AG09309 (cell line): ENCODE measurements at regions not wholly inside any gene's neighbourhood (a gene's known extent, or its start where the extent isn't known, plus 50 kb on each side); places are given as distances from the start of the nearest gene placed in this dataset.
"Not testable (repeated sequence)": the region's sequence is repeated elsewhere in the genome, so short reads cannot be mapped to it uniquely, and the experiment has no call there.

Experiments used
- DNase-seq: peaks from one replicate; pipeline ENCODE4 v3.0.0-alpha.2; 2010; ENCODE audit warnings: low read depth
- H3K4me3 ChIP-seq: 2 replicates; pipeline ENCODE4 v1.5.1; 2011; ENCODE audit warnings: mild to moderate bottlenecking, low read depth, low read length, moderate library complexity; ENCODE audit not compliant: control insufficient read depth
- TF ChIP-seq, protein P1 (sequence below): IDR thresholded peaks from 2 replicates; pipeline ENCODE4 v1.5.1; 2011; ENCODE audit warnings: mild to moderate bottlenecking, low read depth, low read length, inconsistent platforms; ENCODE audit not compliant: insufficient read depth, control insufficient read depth; ENCODE audit errors: missing control alignments

DNA sequence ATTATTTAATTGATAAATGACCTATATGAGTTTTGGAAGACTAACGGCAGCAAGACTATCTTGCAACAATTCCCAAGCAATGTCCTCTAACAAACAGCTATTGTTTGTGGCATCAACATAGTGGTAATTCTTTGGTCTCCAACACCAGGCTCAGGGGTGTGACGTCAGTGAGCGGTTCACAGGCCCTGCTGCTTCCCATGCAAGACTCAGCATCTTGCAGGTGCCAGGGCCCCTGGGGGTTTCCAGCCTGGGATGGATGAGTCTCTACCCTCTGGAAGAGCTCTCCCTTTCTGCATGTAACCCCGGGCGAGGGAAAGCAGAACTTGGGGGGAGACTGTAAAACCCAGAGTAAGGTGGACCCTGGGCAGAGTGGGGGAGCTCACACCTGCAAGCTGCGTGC, 164.7 kb downstream of the ACTR3B start:
- no peak overlapping the region for H3K4me3 ChIP-seq
- TF ChIP-seq, protein P1, sequence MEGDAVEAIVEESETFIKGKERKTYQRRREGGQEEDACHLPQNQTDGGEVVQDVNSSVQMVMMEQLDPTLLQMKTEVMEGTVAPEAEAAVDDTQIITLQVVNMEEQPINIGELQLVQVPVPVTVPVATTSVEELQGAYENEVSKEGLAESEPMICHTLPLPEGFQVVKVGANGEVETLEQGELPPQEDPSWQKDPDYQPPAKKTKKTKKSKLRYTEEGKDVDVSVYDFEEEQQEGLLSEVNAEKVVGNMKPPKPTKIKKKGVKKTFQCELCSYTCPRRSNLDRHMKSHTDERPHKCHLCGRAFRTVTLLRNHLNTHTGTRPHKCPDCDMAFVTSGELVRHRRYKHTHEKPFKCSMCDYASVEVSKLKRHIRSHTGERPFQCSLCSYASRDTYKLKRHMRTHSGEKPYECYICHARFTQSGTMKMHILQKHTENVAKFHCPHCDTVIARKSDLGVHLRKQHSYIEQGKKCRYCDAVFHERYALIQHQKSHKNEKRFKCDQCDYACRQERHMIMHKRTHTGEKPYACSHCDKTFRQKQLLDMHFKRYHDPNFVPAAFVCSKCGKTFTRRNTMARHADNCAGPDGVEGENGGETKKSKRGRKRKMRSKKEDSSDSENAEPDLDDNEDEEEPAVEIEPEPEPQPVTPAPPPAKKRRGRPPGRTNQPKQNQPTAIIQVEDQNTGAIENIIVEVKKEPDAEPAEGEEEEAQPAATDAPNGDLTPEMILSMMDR, result no peak
- DNase-seq, result no peak

DNA sequence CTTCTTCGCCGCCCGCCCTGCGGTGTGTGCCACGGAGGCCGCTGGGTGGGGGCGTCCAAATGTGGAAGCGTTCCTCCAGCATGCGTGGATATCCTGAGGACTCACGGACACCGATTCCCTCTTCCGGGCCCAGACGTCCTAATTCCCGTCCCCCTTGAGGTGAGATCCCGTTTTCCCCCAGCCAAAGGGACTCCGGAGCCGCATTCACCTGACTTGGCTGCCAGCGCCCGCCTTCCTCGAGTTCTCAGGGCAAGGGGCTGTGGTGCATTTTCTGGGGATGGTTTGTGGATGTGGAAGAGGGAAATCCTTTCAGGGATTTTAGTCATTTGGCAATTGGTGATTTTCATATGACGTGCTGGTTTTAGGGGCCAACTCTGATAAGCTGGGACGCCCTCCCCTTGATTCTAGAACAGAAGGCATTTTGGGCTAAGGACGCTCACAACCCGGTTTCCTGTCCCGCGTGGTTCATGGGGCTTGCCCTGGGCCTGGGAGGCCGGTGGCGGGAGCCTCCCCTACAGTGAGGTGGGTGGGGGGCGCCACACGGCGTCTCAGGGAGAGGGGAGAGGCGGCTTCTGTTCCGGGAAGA, 165.4 kb downstream of the ACTR3B start:
- TF ChIP-seq, protein P1, result no peak
- DNase-seq, result no peak
- no peak overlapping the region for H3K4me3 ChIP-seq

GRCh38 chr7:152925412-152926147, 166.0 kb downstream of the ACTR3B start:
- TF ChIP-seq, protein P1, result no peak
- H3K4me3 ChIP-seq, result no peak overlapping the region
- no peak for DNase-seq

- no peak overlapping the region for H3K4me3 ChIP-seq
- no peak for DNase-seq
- TF ChIP-seq, protein P1, result no peak
These were observed 172.1 kb downstream of the ACTR3B start for GRCh38 chr7:152931633-152932032.

DNA sequence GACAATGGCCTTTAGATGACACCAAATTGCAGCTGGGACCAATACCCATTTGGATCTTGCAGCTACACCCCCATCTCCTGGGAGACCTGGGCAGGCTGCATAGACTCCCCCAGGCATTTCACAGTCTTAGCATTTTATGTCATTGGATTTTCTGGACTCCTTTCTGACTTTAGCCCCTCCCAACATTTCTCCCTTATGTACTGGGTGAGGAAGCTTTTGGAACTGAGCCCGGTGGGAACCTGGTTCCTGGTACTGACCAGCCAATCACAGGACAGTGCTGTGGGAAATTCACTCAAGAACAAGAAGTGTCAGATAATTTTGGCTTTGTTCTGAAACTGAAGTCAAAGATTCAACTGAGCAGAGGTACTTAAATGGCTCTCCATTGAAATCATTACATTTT, 177.7 kb downstream of the ACTR3B start:
- DNase-seq, result no peak
- TF ChIP-seq, protein P1, result no peak
- no peak overlapping the region for H3K4me3 ChIP-seq

DNA sequence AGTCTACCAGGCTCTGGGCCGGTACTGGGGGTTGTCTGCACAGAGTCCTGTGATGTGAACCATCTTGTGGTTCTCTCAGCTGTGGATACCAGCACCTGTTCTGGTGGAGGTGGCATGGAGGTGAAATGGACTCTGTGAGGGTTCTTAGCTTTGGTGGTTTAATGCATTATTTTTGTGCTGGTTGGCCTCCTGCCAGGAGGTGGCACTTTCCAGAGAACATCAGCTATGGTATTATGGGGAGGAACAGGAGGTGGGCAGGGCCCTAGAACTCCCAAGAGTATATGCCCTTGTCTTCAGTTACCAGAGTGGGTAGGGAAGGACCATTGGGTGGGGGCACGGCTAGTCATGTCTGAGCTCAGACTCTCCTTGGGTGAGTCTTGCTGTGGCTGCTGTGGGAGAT, 187.1 kb downstream of the ACTR3B start:
- not testable (repeated sequence) for H3K4me3 ChIP-seq, DNase-seq

- no peak overlapping the region for H3K4me3 ChIP-seq
- DNase-seq, result no peak
- TF ChIP-seq, protein P1, result no peak
These were observed 188.1 kb downstream of the ACTR3B start for GRCh38 chr7:152947686-152948085.
